MM.1S (cell line): ENCODE measurements at regions not wholly inside any gene's neighbourhood (a gene's known extent, or its start where the extent isn't known, plus 50 kb on each side); places are given as distances from the start of the nearest gene placed in this dataset.

Experiments used
- CTCF ChIP-seq: fragments of 300-600 bp; sonication (generic); IDR thresholded peaks from 2 replicates; pipeline ENCODE4 v1.5.1; 2016; ENCODE audit warnings: antibody characterized with exemption, low read length, mixed read lengths
- EZH2 ChIP-seq: fragments of 300-600 bp; sonication (generic); optimal IDR thresholded peaks from 2 replicates; pipeline ENCODE3; 2017; ENCODE audit warnings: low read depth, mild to moderate bottlenecking, antibody characterized with exemption, low read length, mixed read lengths

- TF ChIP-seq CTCF (no peak), EZH2 (no peak)
Observed at GRCh38 chr13:82412749-82413148, 1469.5 kb downstream of the SLITRK1 start.
